ENCODE measurements at regions not wholly inside any gene's neighbourhood (a gene's known extent, or its start where the extent isn't known, plus 50 kb on each side); places are given as distances from the start of the nearest gene placed in this dataset.

DNA sequence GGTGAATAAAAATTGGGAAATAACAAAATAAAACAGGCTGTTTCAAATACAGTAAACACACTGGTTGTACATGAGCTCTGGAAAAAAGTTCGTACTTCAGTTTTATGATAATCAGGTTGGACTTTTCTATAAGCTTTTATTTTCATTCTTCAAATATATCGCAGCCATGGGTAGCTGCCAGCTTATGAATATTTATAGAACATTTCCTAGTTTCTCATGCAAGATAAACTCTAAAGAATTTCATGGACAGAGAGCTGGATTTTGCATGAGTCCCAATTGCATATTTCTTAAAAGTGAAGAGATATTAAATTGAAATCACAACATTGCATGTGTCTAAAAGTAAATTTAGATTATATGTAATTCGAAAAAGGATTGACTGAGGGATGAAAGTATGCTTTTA is 827.6 kb downstream of the SLC6A15 start:
- H3K4me1 Mint-ChIP-seq: no peaks in the 10 kb centered on the region
- peaks cover 9% of the 10 kb centered on the region in 2 donors for H3K9me3 Mint-ChIP-seq
- ATAC-seq (no peak), DNase-seq (no peak)
- H3K4me1 ChIP-seq (ENCODE audit: control insufficient read depth, insufficient read depth, low read length): no peaks in the 10 kb centered on the region
- H3K27ac Mint-ChIP-seq: no peak overlapping the region
- intact Hi-C loops (cut with micrococcal nuclease): no loop called here
- no peaks in the 10 kb centered on the region for H3K9me3 ChIP-seq (ENCODE audit: control insufficient read depth, insufficient read depth, low read length)
- H3K36me3 Mint-ChIP-seq: peaks cover 8% of the 10 kb centered on the region
- no peaks in the 10 kb centered on the region for H3K27me3 ChIP-seq (ENCODE audit: control insufficient read depth, insufficient read depth, low read length)
- H3K4me3 Mint-ChIP-seq: no peak overlapping the region
- no peak overlapping the region for H3K27ac ChIP-seq (ENCODE audit: low read length)
- no peak overlapping the region for H3K4me3 ChIP-seq (ENCODE audit: low read length)
- H3K36me3 ChIP-seq (ENCODE audit: control insufficient read depth, insufficient read depth, low read length): no peaks in the 10 kb centered on the region
- H3K27me3 Mint-ChIP-seq (ENCODE audit: low read depth in 2 of 2): no peaks in the 10 kb centered on the region
- WGBS (ENCODE audit: insufficient coverage): 83% methylated on average over 2 of the region's 3 CpGs
- TF ChIP-seq, protein P1, sequence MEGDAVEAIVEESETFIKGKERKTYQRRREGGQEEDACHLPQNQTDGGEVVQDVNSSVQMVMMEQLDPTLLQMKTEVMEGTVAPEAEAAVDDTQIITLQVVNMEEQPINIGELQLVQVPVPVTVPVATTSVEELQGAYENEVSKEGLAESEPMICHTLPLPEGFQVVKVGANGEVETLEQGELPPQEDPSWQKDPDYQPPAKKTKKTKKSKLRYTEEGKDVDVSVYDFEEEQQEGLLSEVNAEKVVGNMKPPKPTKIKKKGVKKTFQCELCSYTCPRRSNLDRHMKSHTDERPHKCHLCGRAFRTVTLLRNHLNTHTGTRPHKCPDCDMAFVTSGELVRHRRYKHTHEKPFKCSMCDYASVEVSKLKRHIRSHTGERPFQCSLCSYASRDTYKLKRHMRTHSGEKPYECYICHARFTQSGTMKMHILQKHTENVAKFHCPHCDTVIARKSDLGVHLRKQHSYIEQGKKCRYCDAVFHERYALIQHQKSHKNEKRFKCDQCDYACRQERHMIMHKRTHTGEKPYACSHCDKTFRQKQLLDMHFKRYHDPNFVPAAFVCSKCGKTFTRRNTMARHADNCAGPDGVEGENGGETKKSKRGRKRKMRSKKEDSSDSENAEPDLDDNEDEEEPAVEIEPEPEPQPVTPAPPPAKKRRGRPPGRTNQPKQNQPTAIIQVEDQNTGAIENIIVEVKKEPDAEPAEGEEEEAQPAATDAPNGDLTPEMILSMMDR (IDR thresholded peaks at IDR 0.05): no peak

DNA sequence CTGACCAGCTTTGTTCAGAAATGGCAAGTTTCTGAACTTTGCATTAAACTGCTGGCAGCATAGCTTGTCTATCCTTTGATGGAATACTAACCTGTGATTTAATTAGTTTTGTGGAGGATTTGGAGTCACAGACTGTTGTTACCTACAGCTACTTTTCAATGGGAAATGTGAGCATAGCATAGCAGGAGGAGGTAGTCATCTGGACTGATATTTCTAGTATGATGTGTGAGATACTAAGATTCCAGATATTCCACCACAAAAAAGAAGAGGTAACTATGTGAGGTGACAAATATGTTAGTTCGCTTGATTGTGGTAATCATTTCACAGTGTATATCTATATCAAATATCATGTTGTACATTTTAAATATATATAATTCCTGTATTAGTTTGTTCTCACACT is 833.0 kb downstream of the SLC6A15 start:
- intact Hi-C loops (cut with micrococcal nuclease): no loop called here
- H3K4me1 ChIP-seq (ENCODE audit: control insufficient read depth, insufficient read depth, low read length): no peaks in the 10 kb centered on the region
- H3K27ac Mint-ChIP-seq: no peak overlapping the region
- H3K36me3 Mint-ChIP-seq: peaks cover 8% of the 10 kb centered on the region
- no peak overlapping the region for H3K4me3 Mint-ChIP-seq
- no peak for DNase-seq
- no peaks in the 10 kb centered on the region for H3K4me1 Mint-ChIP-seq
- no peak overlapping the region for H3K4me3 ChIP-seq (ENCODE audit: low read length)
- TF ChIP-seq, protein P1 (IDR thresholded peaks at IDR 0.05): no peak
- peaks cover 4 to 7% of the 10 kb centered on the region in 2 donors for H3K9me3 Mint-ChIP-seq
- WGBS (ENCODE audit: insufficient coverage): no CpG with 5 or more reads among the region's 1 CpG
- H3K27me3 ChIP-seq (ENCODE audit: control insufficient read depth, insufficient read depth, low read length): no peaks in the 10 kb centered on the region
- no peak overlapping the region for H3K27ac ChIP-seq (ENCODE audit: low read length)
- ATAC-seq: no peak
- H3K9me3 ChIP-seq (ENCODE audit: control insufficient read depth, insufficient read depth, low read length): no peaks in the 10 kb centered on the region
- no peaks in the 10 kb centered on the region for H3K27me3 Mint-ChIP-seq (ENCODE audit: low read depth in 2 of 2)
- no peaks in the 10 kb centered on the region for H3K36me3 ChIP-seq (ENCODE audit: control insufficient read depth, insufficient read depth, low read length)

DNA sequence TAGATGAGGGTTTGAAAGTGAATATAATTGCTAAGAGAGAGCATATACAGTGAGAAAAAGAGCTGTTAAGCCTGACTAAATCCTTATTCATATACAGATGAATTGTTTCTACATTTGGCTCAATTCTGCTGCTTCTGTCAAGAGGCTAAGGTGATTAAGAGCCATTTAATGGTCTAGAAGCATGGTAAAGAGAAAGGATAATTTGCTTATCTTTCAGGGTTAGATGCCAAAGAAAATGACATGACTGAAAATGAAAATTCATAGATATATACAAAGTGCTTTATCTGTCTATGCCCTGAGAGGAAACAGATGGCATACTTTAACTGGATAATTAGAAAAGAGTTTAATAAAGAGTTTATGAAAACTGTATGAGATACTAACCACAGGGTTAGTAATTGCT is 834.9 kb downstream of the SLC6A15 start:
- Mint-ChIP-seq H3K27ac (no peak overlapping the region), H3K27me3 (ENCODE audit: low read depth in 2 of 2) (no peaks in the 10 kb centered on the region), H3K9me3 (peaks cover 6 to 21% of the 10 kb centered on the region in 2 donors), H3K36me3 (peaks cover 8% of the 10 kb centered on the region), H3K4me1 (no peaks in the 10 kb centered on the region), H3K4me3 (no peak overlapping the region)
- TF ChIP-seq, protein P1 (IDR thresholded peaks at IDR 0.05): no peak
- DNase-seq (no peak), ATAC-seq (no peak)
- no peaks in the 10 kb centered on the region for H3K4me1 ChIP-seq (ENCODE audit: control insufficient read depth, insufficient read depth, low read length)
- no peaks in the 10 kb centered on the region for H3K27me3 ChIP-seq (ENCODE audit: control insufficient read depth, insufficient read depth, low read length)
- H3K4me3 ChIP-seq (ENCODE audit: low read length): no peak overlapping the region
- no peaks in the 10 kb centered on the region for H3K36me3 ChIP-seq (ENCODE audit: control insufficient read depth, insufficient read depth, low read length)
- intact Hi-C loops (cut with micrococcal nuclease): no loop called here
- peaks cover 3% of the 10 kb centered on the region for H3K9me3 ChIP-seq (ENCODE audit: control insufficient read depth, insufficient read depth, low read length)
- no peak overlapping the region for H3K27ac ChIP-seq (ENCODE audit: low read length)

DNA sequence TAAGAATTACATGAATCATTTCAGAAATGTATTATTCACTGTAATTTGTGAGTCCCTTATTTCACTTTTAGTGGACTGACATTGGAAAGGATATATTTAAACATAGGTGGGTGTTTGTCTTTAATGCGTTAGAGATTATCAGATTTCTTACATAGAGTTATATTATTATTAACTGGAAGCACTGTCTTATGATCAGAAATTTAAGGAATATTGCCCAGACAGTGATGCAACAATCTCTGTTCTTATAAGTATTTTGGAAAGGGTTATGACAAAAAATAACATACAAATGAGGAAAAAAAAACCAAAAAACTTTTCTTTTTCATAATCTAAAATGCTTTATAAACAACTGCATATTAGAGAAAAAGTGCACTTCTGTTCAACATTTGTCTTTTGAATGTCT is 836.6 kb downstream of the SLC6A15 start:
- no peaks in the 10 kb centered on the region for H3K4me1 ChIP-seq (ENCODE audit: control insufficient read depth, insufficient read depth, low read length)
- no peaks in the 10 kb centered on the region for H3K27me3 ChIP-seq (ENCODE audit: control insufficient read depth, insufficient read depth, low read length)
- ATAC-seq: no peak
- no peak overlapping the region for H3K27ac ChIP-seq (ENCODE audit: low read length)
- H3K9me3 Mint-ChIP-seq: peaks cover 6 to 23% of the 10 kb centered on the region in 2 donors
- intact Hi-C loops (cut with micrococcal nuclease): no loop called here
- WGBS (ENCODE audit: insufficient coverage): no CpG with 5 or more reads among the region's 1 CpG
- H3K4me3 Mint-ChIP-seq: no peak overlapping the region
- peaks cover 3% of the 10 kb centered on the region for H3K9me3 ChIP-seq (ENCODE audit: control insufficient read depth, insufficient read depth, low read length)
- no peak overlapping the region for H3K4me3 ChIP-seq (ENCODE audit: low read length)
- no peaks in the 10 kb centered on the region for H3K4me1 Mint-ChIP-seq
- no peaks in the 10 kb centered on the region for H3K27me3 Mint-ChIP-seq (ENCODE audit: low read depth in 2 of 2)
- TF ChIP-seq, protein P1 (IDR thresholded peaks at IDR 0.05): no peak
- DNase-seq: no peak
- H3K36me3 ChIP-seq (ENCODE audit: control insufficient read depth, insufficient read depth, low read length): no peaks in the 10 kb centered on the region
- H3K27ac Mint-ChIP-seq: no peak overlapping the region
- H3K36me3 Mint-ChIP-seq: no peaks in the 10 kb centered on the region

Data from natural killer cell (primary cell).